ENCODE measurements at regions not wholly inside any gene's neighbourhood (a gene's known extent, or its start where the extent isn't known, plus 50 kb on each side); places are given as distances from the start of the nearest gene placed in this dataset.

DNA sequence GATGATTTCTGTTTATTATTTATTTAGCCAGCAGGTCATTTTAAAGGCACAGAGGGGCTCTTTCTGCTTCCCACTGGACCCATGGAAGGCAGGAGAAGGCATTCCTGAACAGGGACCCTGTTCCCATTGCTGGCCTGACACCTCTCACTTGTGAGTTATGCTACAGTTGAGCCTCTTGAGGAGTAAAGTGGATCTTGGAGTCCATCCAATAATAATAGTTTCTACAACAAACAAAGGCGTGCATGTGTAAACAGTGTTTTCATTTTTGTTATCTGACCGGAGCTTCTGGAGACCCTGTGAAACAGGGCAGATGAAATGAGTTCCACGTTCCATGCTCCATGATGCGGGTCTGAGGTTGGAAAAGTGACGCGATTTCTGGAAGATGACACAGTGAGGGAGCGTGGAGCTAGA, 127.3 kb upstream of the HABP2 start:
- peaks cover 8% of the 10 kb centered on the region for H3K9me3 ChIP-seq (ENCODE audit: control insufficient read depth, low read length)
- Mint-ChIP-seq H3K9me3 (peaks cover 5% of the 10 kb centered on the region), H3K4me1 (no peaks in the 10 kb centered on the region), H3K27ac (no peak overlapping the region), H3K27me3 (ENCODE audit: insufficient read depth) (peaks cover 8% of the 10 kb centered on the region), H3K36me3 (ENCODE audit: low read depth) (no peaks in the 10 kb centered on the region), H3K4me3 (no peak overlapping the region)
- no peaks in the 10 kb centered on the region for H3K27me3 ChIP-seq (ENCODE audit: control insufficient read depth, insufficient read depth, low read length, poor library complexity, severe bottlenecking)
- no peak for DNase-seq
- TF ChIP-seq, protein P1, sequence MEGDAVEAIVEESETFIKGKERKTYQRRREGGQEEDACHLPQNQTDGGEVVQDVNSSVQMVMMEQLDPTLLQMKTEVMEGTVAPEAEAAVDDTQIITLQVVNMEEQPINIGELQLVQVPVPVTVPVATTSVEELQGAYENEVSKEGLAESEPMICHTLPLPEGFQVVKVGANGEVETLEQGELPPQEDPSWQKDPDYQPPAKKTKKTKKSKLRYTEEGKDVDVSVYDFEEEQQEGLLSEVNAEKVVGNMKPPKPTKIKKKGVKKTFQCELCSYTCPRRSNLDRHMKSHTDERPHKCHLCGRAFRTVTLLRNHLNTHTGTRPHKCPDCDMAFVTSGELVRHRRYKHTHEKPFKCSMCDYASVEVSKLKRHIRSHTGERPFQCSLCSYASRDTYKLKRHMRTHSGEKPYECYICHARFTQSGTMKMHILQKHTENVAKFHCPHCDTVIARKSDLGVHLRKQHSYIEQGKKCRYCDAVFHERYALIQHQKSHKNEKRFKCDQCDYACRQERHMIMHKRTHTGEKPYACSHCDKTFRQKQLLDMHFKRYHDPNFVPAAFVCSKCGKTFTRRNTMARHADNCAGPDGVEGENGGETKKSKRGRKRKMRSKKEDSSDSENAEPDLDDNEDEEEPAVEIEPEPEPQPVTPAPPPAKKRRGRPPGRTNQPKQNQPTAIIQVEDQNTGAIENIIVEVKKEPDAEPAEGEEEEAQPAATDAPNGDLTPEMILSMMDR (conservative IDR thresholded peaks at IDR 0.05) = no peak
- no peak overlapping the region for H3K9ac ChIP-seq (ENCODE audit: extremely low read depth, low read length, poor library complexity, severe bottlenecking)
- whole genome bisulfite sequencing, 2 experiments (ENCODE audit: insufficient coverage in 1 of 2, insufficient read length in 1 of 2) = 95 to 96% methylated on average over 5 to 7 of the region's 7 CpGs
- H3K4me1 ChIP-seq (ENCODE audit: control insufficient read depth, insufficient read depth, low read length) = no peaks in the 10 kb centered on the region
- H3K36me3 ChIP-seq (ENCODE audit: control insufficient read depth, insufficient read depth, low read length) = no peaks in the 10 kb centered on the region
- H3K4me3 ChIP-seq (ENCODE audit: low read length) = no peak overlapping the region
- H3K27ac ChIP-seq (ENCODE audit: low read depth, low read length) = no peak overlapping the region

DNA sequence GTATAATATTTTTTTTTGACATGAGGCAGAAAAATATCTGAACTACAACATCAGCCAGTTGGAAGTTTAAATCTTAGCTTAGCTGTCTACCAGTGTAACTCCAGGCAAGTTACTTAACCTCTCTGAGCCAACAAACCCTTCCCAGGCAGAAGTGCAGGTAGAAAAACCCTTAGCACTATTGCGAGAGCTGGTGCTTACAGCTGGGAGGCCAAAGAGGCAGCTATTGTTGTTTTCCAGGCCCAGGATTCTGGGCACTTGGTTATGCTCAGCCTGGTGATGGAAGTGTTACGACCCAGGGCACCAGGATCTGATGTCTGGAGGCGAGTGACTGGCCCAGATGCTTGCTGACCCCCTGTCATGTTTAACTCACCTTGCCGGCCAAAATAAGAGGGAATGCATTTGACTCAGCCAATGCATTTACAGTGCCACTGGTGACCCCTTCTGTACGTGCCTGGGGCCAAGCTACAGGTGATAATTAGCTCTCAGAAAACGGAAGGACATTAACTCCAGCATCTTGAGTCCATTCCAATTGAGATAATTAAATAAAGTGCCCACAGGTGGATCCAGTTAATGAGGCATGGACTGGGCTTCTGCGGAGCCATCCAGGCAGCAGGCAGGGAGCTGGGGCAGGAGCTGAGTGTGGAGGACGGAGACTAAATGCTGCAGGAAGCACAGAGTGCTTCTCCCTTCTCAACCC, 126.5 kb upstream of the HABP2 start:
- H3K27ac ChIP-seq (ENCODE audit: low read depth, low read length) = no peak overlapping the region
- no peaks in the 10 kb centered on the region for H3K27me3 ChIP-seq (ENCODE audit: control insufficient read depth, insufficient read depth, low read length, poor library complexity, severe bottlenecking)
- H3K27me3 Mint-ChIP-seq (ENCODE audit: insufficient read depth) = peaks cover 10% of the 10 kb centered on the region
- H3K9me3 Mint-ChIP-seq = no peaks in the 10 kb centered on the region
- no peaks in the 10 kb centered on the region for H3K36me3 ChIP-seq (ENCODE audit: control insufficient read depth, insufficient read depth, low read length)
- H3K36me3 Mint-ChIP-seq (ENCODE audit: low read depth) = no peaks in the 10 kb centered on the region
- no peak overlapping the region for H3K4me3 Mint-ChIP-seq
- H3K4me1 Mint-ChIP-seq = no peaks in the 10 kb centered on the region
- H3K9me3 ChIP-seq (ENCODE audit: control insufficient read depth, low read length) = peaks cover 5% of the 10 kb centered on the region
- no peak overlapping the region for H3K4me3 ChIP-seq (ENCODE audit: low read length)
- H3K27ac Mint-ChIP-seq = no peak overlapping the region
- WGBS, 2 experiments (ENCODE audit: insufficient coverage in 1 of 2, insufficient read length in 1 of 2) = 91 to 95% methylated on average over 5 to 8 of the region's 8 CpGs
- no peak overlapping the region for H3K9ac ChIP-seq (ENCODE audit: extremely low read depth, low read length, poor library complexity, severe bottlenecking)
- DNase-seq = no peak
- no peaks in the 10 kb centered on the region for H3K4me1 ChIP-seq (ENCODE audit: control insufficient read depth, insufficient read depth, low read length)
- TF ChIP-seq, protein P1 (conservative IDR thresholded peaks at IDR 0.05) = no peak

GRCh38 chr10:113427236-113427735, 125.6 kb upstream of the HABP2 start:
- 87 to 100% methylated on average over 3 to 4 of the region's 4 CpGs for WGBS, 2 experiments (ENCODE audit: insufficient coverage in 1 of 2, insufficient read length in 1 of 2)
- TF ChIP-seq, protein P1 (conservative IDR thresholded peaks at IDR 0.05) = no peak
- DNase-seq = no peak
- H3K9me3 Mint-ChIP-seq = no peaks in the 10 kb centered on the region
- H3K36me3 ChIP-seq (ENCODE audit: control insufficient read depth, insufficient read depth, low read length) = no peaks in the 10 kb centered on the region
- no peak overlapping the region for H3K4me3 Mint-ChIP-seq
- H3K4me1 ChIP-seq (ENCODE audit: control insufficient read depth, insufficient read depth, low read length) = no peaks in the 10 kb centered on the region
- peaks cover 5% of the 10 kb centered on the region for H3K9me3 ChIP-seq (ENCODE audit: control insufficient read depth, low read length)
- H3K36me3 Mint-ChIP-seq (ENCODE audit: low read depth) = no peaks in the 10 kb centered on the region
- no peak overlapping the region for H3K9ac ChIP-seq (ENCODE audit: extremely low read depth, low read length, poor library complexity, severe bottlenecking)
- H3K27me3 Mint-ChIP-seq (ENCODE audit: insufficient read depth) = peaks cover 10% of the 10 kb centered on the region
- H3K27ac ChIP-seq (ENCODE audit: low read depth, low read length) = no peak overlapping the region
- H3K4me1 Mint-ChIP-seq = no peaks in the 10 kb centered on the region
- H3K4me3 ChIP-seq (ENCODE audit: low read length) = no peak overlapping the region
- H3K27ac Mint-ChIP-seq = no peak overlapping the region
- no peaks in the 10 kb centered on the region for H3K27me3 ChIP-seq (ENCODE audit: control insufficient read depth, insufficient read depth, low read length, poor library complexity, severe bottlenecking)
